Dedifferentiated amniotic fluid mesenchymal stem cell (primary cell): ENCODE measurements at regions not wholly inside any gene's neighbourhood (a gene's known extent, or its start where the extent isn't known, plus 50 kb on each side); places are given as distances from the start of the nearest gene placed in this dataset.
"Not testable (repeated sequence)": the region's sequence is repeated elsewhere in the genome, so short reads cannot be mapped to it uniquely, and the experiment has no call there.

Source experiments
- DNase-seq: peaks from one replicate; pipeline ENCODE4 v3.0.0-alpha.2; 2016; ENCODE audit errors: extremely low spot score

- DNase-seq, result no peak
Measured at GRCh38 chr1:191734321-191734720, 423.9 kb upstream of the RGS18 start.

GRCh38 chr1:191739544-191739943 is 418.7 kb upstream of the RGS18 start:
- DNase-seq, result no peak

DNA sequence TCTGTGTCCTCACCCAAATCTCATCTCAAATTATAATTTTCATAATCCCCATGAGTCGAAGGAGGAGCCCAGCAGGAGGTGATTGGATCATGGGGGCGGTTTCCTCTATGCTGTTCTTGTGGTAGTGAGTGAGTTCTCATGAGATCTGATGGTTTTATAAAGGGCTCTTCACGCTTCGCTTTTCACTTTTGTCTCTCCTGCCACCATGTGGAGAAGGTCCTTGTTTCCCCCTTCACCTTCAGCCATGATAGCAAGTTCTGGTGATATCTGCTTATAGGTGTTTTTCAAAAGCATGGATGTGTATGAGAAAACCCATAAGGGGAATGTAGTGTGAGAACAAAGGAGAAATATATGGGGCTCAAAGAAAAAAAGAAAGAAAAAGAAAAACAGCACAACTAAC is 405.9 kb upstream of the RGS18 start:
- no peak for DNase-seq

- DNase-seq, result no peak
Measured at GRCh38 chr1:191760016-191760415, 398.2 kb upstream of the RGS18 start.

GRCh38 chr1:191788551-191788950 is 369.7 kb upstream of the RGS18 start:
- DNase-seq, result no peak

DNA sequence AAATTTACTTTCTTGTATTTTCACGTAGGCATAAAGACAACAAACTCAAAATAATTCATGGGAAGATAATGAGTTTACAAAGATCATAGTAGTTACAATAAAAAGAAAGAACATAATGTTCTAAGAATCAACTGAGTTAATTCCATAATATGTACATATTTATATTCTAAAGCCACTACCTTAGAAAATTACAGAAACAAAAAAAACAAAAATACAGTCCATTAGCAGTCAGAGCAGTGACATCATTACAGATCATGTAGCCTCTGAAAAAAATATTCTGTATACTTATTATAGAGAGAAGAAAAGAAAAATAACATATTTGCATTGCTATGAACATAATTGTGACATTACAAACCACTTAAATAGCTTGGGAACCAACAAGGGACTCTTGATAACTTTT is 360.1 kb upstream of the RGS18 start:
- DNase-seq, result no peak

GRCh38 chr1:191804311-191804710 is 354.0 kb upstream of the RGS18 start:
- no peak for DNase-seq

GRCh38 chr1:191813593-191813992 is 344.7 kb upstream of the RGS18 start:
- DNase-seq, result not testable (repeated sequence)

DNA sequence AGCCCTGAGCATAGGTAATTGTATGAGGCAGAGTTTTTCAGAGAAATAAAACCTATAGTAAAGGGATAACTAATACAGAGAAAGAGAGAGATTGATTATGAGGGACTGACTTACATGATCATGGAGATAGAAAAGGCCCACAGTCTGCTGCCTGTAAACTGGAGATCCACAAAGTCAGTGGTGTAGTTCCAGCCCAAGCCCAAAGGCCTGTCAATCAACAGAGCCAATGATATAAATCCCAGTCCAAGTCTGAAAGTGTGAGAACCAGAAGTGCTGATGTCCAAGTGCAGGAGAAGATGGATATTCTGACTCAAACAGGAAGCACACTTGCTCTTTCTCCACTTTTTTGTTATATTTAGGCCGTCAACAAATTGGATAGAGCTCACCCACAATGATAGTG is 340.1 kb upstream of the RGS18 start:
- DNase-seq, result no peak

DNA sequence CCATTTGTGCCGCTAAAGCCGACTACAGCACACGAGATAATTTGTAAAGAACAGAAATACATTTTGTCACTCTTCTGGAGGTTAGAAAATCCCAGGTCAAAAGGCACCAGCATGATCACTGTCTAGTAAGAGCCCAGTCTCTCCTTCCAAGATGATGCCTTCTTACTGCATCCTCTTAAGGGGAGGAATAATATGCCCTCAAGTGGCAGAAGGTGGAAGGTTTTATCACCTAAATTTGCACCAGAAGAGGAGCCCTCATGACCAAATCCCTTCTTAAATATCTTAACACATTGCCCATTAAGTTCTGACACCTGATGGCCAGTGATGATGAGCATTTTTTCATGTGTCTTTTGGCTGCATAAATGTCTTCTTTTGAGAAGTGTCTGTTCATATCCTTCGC is 326.7 kb upstream of the RGS18 start:
- no peak for DNase-seq

DNA sequence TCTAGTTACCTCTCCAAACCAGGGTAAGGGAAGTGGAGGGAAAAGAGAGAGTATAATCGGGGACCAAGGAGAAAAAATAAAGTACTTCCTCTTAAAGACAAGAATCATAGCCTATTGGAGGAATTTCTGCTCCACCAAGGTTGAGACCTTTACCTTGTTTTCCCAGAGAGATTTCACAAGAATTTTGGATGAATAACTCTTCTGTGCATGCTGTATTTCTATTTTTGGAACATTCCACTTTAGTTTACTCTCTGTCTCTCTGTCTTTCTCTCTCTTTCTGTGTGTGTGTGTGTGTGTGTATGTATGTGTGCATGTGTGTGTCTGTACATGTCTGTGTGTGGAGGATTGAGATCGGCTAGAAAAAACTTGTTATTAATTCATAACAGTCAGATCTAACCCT is 318.4 kb upstream of the RGS18 start:
- no peak for DNase-seq

DNA sequence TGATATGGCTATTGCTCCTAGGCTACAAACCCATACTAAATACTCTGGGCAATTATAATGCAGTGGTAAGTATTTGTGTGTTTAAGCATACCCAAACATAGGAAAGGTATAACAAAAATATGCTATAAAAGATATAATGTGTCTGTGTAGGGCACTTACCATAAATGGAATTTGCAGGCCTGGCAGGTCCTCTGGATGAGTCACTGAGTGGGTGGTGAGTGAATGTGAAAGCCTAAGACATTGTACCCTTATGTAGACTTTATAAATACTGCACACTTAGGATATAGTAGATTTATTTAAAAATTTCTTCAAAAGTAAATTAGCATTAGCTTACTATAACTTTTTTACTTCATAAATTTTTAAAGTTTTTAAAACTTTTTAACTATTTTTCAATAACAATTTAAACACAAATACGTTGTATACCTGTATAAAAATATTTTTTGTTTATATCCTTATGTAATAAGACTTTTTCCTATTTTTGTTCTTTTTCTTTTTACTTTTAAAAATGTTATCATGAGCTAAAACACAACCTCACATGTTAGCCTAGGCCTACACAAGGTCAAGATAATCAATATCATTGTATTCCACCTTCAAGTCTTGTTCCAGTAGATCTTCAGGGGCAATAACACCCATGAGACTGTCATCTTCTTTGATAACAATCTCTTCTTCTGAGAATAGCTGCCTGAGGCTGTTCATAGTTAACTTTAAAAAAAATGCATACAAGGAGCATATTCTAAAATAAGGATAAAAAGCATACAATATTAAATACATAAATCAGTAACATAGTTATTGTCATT is 306.3 kb upstream of the RGS18 start:
- DNase-seq, result no peak

DNA sequence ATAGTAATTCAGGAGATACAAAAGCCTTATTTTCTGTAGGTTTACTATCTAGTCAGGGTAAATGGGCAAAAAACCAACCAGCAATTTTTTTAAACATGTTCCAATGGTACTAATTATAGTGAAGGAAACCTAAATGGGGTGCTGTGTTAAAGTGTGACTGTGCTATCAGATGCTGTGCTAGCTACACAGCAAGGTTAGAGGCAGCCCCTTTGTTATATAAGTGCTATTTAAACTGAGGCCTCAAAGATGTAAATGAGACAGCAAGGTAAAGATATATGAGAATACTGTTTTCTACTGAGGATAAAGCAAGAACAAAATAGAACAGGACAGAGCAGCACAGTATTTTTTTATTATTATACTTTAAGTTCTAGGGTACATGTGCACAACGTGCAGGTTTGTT is 305.4 kb upstream of the RGS18 start:
- no peak for DNase-seq

GRCh38 chr1:191857600-191857999 is 300.7 kb upstream of the RGS18 start:
- DNase-seq, result no peak

GRCh38 chr1:191865479-191865878 is 292.8 kb upstream of the RGS18 start:
- no peak for DNase-seq

GRCh38 chr1:191866155-191866554 is 292.1 kb upstream of the RGS18 start:
- DNase-seq, result no peak

GRCh38 chr1:191869790-191870312 is 288.4 kb upstream of the RGS18 start:
- no peak for DNase-seq

GRCh38 chr1:191870490-191870889 is 287.8 kb upstream of the RGS18 start:
- no peak for DNase-seq

DNA sequence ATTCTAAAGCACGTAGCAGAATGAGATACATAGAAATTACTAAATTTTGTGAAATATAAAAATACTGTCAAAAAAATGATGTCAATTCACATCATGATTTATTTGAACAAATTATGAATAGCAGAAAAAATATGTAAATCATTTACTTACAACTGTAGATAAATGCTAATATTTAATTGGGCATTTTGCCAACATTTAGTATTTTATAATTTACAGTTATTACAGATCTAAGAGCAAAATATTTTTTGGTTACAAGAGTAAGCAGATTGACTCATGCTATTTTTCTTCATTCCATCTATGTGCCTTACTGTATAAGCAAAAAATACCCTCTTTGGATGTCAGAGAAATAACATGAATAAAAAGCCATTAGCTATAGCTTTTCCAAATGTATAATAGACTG is 282.3 kb upstream of the RGS18 start:
- DNase-seq, result no peak

GRCh38 chr1:191876631-191877030 is 281.6 kb upstream of the RGS18 start:
- DNase-seq, result no peak

DNA sequence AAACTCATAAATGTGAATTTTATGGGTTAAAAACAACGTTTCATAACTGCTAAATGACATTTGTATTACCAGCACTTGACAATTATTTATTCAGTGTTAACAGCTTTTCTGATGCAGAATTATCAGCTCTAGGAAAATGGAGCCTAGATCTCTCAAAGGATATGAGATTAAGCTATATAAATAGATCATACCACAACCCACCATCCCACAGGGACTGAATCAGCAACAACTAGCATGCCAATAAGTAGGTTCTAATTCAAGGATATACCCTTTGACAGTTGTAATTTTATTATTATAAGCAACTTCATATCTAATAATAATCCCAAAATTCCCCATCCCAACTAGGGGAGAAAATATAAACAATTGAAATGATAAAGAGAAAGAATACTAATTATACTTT is 275.4 kb upstream of the RGS18 start:
- no peak for DNase-seq

GRCh38 chr1:191886977-191887376 is 271.3 kb upstream of the RGS18 start:
- DNase-seq, result no peak

DNA sequence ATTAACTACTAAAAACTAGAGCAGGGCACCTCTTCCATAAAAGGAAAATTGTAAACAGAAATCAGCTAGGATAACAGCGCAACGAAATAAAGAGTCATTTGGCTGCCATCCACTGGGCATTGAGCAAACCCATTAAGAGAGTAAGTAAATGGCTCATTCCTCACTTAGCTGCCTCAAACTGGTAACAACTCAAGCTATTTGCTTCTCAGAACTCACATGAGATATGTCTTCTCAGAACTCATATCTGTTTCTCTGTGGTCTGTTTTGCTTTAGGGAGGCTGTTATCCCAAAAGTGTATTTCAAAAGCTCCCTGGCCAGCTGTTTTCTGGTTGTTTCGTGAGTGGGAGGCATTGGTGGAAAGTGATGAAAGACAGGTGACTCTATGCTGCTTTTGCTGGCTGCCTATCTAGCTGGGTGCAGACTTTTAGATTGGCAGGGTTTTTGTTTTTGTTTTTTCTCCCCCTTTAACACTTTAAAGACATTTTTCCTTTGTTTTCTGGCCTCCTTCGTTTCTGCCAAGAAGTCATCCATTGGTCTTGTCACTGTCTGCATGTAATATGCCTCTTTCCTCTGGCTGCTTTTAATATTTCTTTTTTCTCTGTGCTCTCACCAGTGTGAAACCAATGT is 269.2 kb upstream of the RGS18 start:
- DNase-seq, result no peak
